ENCODE measurements at regions not wholly inside any gene's neighbourhood (a gene's known extent, or its start where the extent isn't known, plus 50 kb on each side); places are given as distances from the start of the nearest gene placed in this dataset.

DNA sequence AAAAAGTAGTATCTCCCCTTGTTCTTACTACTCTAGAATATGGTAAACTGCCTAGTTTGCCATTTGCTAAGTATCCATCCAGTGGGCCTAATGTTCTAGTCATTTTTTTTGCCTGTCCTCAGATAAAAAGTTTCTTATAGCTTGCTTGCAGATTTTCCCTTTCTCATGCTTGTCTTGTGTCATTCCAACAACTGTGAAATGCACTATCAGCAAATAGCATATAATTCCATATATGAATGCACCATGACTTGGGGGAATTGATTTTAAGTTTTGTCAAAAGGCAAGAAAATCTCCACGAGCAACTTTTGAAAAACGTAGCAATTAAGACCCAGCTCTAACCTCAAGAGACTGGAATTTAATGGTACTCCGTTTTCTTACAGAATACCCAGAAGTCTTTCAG lies 286.2 kb upstream of the GPR149 start:
- no peak overlapping the region for H3K4me3 ChIP-seq (ENCODE audit: low read length)
- no peaks in the 10 kb centered on the region for H3K79me2 ChIP-seq (replicated peaks; ENCODE audit: insufficient read depth, low read length)
- H3K27me3 ChIP-seq (ENCODE audit: insufficient read depth, low read depth, low read length): no peaks in the 10 kb centered on the region
- no peaks in the 10 kb centered on the region for H3F3A ChIP-seq (ENCODE audit: insufficient read depth, low read length, poor library complexity, severe bottlenecking)
- no peak overlapping the region for H3K9ac ChIP-seq (ENCODE audit: low read length)
- H3K27ac ChIP-seq (ENCODE audit: low read length): no peak overlapping the region
- no peak overlapping the region for H3K4me2 ChIP-seq (ENCODE audit: low read length)
- no peaks in the 10 kb centered on the region for H3K9me2 ChIP-seq (ENCODE audit: insufficient read depth, low read length)
- H2AFZ ChIP-seq (ENCODE audit: low read depth, low read length): no peak overlapping the region
- H3K9me3 ChIP-seq (ENCODE audit: low read length): no peaks in the 10 kb centered on the region
- H3K36me3 ChIP-seq (ENCODE audit: insufficient read depth, low read length): no peaks in the 10 kb centered on the region
- H4K20me1 ChIP-seq (ENCODE audit: insufficient read depth): no peaks in the 10 kb centered on the region
- no peak for TF ChIP-seq SMC3 (conservative IDR thresholded peaks at IDR 0.05; ENCODE audit: poor library complexity)
- TF ChIP-seq POLR2AphosphoS5 (IDR thresholded peaks at IDR 0.05): no peak
- no peak for TF ChIP-seq TAF1 (IDR thresholded peaks at IDR 0.05; ENCODE audit: low read depth)
- no peak for TF ChIP-seq RAD21 (conservative IDR thresholded peaks at IDR 0.05)
- TF ChIP-seq EP300 (conservative IDR thresholded peaks at IDR 0.05; ENCODE audit: poor library complexity, severe bottlenecking): no peak
- TF ChIP-seq, protein P1, sequence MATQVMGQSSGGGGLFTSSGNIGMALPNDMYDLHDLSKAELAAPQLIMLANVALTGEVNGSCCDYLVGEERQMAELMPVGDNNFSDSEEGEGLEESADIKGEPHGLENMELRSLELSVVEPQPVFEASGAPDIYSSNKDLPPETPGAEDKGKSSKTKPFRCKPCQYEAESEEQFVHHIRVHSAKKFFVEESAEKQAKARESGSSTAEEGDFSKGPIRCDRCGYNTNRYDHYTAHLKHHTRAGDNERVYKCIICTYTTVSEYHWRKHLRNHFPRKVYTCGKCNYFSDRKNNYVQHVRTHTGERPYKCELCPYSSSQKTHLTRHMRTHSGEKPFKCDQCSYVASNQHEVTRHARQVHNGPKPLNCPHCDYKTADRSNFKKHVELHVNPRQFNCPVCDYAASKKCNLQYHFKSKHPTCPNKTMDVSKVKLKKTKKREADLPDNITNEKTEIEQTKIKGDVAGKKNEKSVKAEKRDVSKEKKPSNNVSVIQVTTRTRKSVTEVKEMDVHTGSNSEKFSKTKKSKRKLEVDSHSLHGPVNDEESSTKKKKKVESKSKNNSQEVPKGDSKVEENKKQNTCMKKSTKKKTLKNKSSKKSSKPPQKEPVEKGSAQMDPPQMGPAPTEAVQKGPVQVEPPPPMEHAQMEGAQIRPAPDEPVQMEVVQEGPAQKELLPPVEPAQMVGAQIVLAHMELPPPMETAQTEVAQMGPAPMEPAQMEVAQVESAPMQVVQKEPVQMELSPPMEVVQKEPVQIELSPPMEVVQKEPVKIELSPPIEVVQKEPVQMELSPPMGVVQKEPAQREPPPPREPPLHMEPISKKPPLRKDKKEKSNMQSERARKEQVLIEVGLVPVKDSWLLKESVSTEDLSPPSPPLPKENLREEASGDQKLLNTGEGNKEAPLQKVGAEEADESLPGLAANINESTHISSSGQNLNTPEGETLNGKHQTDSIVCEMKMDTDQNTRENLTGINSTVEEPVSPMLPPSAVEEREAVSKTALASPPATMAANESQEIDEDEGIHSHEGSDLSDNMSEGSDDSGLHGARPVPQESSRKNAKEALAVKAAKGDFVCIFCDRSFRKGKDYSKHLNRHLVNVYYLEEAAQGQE (IDR thresholded peaks at IDR 0.05; ENCODE audit: borderline replicate concordance): no peak
- no peak for TF ChIP-seq MXI1 (conservative IDR thresholded peaks at IDR 0.05; ENCODE audit: poor library complexity, severe bottlenecking)
- TF ChIP-seq EZH2 (IDR thresholded peaks at IDR 0.05; ENCODE audit: borderline replicate concordance, insufficient read depth, low read length, poor library complexity, severe bottlenecking): no peak
- TF ChIP-seq, protein P2, sequence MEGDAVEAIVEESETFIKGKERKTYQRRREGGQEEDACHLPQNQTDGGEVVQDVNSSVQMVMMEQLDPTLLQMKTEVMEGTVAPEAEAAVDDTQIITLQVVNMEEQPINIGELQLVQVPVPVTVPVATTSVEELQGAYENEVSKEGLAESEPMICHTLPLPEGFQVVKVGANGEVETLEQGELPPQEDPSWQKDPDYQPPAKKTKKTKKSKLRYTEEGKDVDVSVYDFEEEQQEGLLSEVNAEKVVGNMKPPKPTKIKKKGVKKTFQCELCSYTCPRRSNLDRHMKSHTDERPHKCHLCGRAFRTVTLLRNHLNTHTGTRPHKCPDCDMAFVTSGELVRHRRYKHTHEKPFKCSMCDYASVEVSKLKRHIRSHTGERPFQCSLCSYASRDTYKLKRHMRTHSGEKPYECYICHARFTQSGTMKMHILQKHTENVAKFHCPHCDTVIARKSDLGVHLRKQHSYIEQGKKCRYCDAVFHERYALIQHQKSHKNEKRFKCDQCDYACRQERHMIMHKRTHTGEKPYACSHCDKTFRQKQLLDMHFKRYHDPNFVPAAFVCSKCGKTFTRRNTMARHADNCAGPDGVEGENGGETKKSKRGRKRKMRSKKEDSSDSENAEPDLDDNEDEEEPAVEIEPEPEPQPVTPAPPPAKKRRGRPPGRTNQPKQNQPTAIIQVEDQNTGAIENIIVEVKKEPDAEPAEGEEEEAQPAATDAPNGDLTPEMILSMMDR (IDR thresholded peaks at IDR 0.05; ENCODE audit: poor library complexity, severe bottlenecking): no peak

DNA sequence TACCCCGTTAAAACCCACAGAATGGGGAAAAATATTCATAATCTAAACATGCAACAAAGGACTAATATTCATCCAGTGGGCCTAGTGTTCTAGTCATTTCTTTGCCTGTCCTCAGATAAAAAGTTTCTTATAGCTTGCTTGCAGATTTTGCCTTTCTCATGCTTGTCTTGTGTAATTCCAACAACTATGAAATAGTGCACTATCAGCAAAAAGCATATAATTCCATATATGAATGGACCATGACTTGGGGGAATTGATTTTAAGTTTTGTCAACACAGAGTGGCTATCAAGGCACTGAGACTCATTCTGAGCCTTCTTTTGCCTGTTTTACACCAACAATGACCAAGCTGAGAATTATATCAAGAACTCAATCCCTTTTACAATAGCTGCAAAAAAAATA lies 278.6 kb upstream of the GPR149 start:
- H2AFZ ChIP-seq (ENCODE audit: low read depth, low read length): no peak overlapping the region
- no peaks in the 10 kb centered on the region for H3K79me2 ChIP-seq (replicated peaks; ENCODE audit: insufficient read depth, low read length)
- H3F3A ChIP-seq (ENCODE audit: insufficient read depth, low read length, poor library complexity, severe bottlenecking): no peaks in the 10 kb centered on the region
- no peak overlapping the region for H3K27ac ChIP-seq (ENCODE audit: low read length)
- TF ChIP-seq, protein P1 (IDR thresholded peaks at IDR 0.05; ENCODE audit: borderline replicate concordance): no peak
- TF ChIP-seq, protein P2 (IDR thresholded peaks at IDR 0.05; ENCODE audit: poor library complexity, severe bottlenecking): no peak
- no peak for TF ChIP-seq POLR2AphosphoS5 (IDR thresholded peaks at IDR 0.05)
- TF ChIP-seq EP300 (conservative IDR thresholded peaks at IDR 0.05; ENCODE audit: poor library complexity, severe bottlenecking): no peak
- no peak for TF ChIP-seq MXI1 (conservative IDR thresholded peaks at IDR 0.05; ENCODE audit: poor library complexity, severe bottlenecking)
- no peak for TF ChIP-seq RAD21 (conservative IDR thresholded peaks at IDR 0.05)
- TF ChIP-seq SMC3 (conservative IDR thresholded peaks at IDR 0.05; ENCODE audit: poor library complexity): no peak
- TF ChIP-seq TAF1 (IDR thresholded peaks at IDR 0.05; ENCODE audit: low read depth): no peak
- TF ChIP-seq EZH2 (IDR thresholded peaks at IDR 0.05; ENCODE audit: borderline replicate concordance, insufficient read depth, low read length, poor library complexity, severe bottlenecking): no peak
- no peaks in the 10 kb centered on the region for H3K9me2 ChIP-seq (ENCODE audit: insufficient read depth, low read length)
- no peak overlapping the region for H3K9ac ChIP-seq (ENCODE audit: low read length)
- no peaks in the 10 kb centered on the region for H3K27me3 ChIP-seq (ENCODE audit: insufficient read depth, low read depth, low read length)
- no peaks in the 10 kb centered on the region for H4K20me1 ChIP-seq (ENCODE audit: insufficient read depth)
- no peak overlapping the region for H3K4me2 ChIP-seq (ENCODE audit: low read length)
- H3K36me3 ChIP-seq (ENCODE audit: insufficient read depth, low read length): no peaks in the 10 kb centered on the region
- H3K9me3 ChIP-seq (ENCODE audit: low read length): no peaks in the 10 kb centered on the region
- no peak overlapping the region for H3K4me3 ChIP-seq (ENCODE audit: low read length)

All from neural cell (in vitro differentiated cells).